GM19240 (cell line): ENCODE measurements at regions not wholly inside any gene's neighbourhood (a gene's known extent, or its start where the extent isn't known, plus 50 kb on each side); places are given as distances from the start of the nearest gene placed in this dataset.
"Not testable (repeated sequence)": the region's sequence is repeated elsewhere in the genome, so short reads cannot be mapped to it uniquely, and the experiment has no call there.

ENCODE experiments used
- DNase-seq: peaks from one replicate; pipeline ENCODE4 v3.0.0; 2011; ENCODE audit warnings: low spot score; ENCODE audit not compliant: insufficient read length

DNA sequence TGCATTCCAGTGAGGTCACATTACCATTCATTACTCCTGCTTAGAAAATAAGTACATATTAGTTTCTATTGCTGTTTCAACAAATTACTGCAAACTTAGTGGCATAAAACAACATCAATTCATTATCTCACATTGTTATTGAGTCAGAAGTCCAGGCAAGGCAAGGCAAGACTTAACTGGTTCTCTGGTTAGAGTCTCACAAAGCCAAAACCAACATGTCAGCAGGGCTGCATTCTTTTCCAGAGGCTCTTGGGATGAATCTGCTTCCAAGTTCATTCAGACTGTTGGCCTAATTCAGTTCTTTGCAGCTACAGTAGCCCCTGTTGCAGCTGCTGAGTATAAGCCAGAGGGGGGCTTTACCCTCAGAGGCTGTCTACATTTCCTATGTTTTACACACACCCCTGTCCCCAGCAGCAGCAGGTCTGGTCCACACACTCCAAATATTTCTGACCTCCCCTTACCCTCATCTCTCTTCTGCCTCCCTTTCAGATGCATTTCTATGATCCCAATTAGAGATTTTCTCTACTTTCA, 892.1 kb upstream of the EPHA5 start:
- no peak for DNase-seq

GRCh38 chr4:66561465-66562053, 891.3 kb upstream of the EPHA5 start:
- DNase-seq = not testable (repeated sequence)

DNA sequence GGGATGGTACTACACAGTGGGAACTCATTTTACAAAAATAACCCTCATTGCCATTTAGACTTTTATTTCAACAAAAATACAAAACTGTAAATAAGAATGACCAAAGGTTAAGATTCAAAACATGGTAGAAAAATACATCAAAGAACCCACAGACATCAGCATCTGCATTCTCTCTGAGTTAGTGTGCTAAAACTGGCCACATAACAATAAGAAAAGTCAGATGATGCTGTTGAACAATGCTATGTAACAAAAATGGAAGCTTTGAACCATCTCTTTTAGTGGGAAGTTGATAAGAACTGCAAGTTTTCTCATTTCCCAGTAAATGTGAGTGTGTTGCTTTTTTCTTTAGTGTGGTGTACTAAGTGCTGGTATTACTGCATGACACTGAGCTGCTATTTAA, 888.4 kb upstream of the EPHA5 start:
- no peak for DNase-seq

GRCh38 chr4:66556651-66557278, 886.5 kb upstream of the EPHA5 start:
- DNase-seq = no peak

- DNase-seq = no peak
These were observed 885.0 kb upstream of the EPHA5 start for GRCh38 chr4:66555301-66555700.

DNA sequence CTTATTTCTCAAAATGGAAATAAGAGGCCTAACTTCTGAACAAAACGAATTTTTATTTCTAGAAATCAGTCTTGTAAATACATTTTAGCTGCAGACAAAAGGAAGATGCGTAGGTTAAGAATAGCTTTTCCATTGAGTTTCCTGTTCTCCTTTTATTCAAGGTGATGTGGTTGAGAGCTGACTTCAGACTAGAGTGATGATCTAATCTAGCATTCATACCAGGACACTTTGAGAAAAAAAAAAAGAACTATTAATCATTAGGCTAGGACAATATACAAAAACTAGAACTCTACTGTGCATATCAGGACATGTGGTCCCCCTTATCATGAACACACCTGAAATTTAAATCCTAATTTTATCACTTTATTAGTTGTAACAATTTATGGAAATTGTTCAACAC, 884.5 kb upstream of the EPHA5 start:
- DNase-seq = no peak

DNA sequence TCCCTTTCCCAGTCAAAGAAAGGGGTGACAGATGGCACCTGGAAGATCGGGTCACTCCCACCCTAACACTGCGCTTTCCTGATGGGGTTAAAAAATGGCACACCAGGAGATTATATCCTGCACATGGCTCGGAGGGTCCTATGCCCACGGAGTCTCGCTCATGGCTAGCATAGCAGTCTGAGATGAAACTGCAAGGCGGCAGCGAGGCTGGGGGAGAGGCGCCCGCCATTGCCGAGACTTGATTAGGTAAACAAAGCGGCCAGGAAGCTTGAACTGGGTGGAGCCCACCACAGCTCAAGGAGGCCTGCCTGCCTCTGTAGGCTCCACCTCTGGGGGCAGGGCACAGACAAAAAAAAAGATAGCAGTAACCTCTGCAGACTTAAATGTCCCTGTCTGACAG, 875.0 kb upstream of the EPHA5 start:
- not testable (repeated sequence) for DNase-seq

- DNase-seq = no peak
These were observed 874.0 kb upstream of the EPHA5 start for GRCh38 chr4:66544281-66544680.

- DNase-seq = no peak
These were observed 869.5 kb upstream of the EPHA5 start for GRCh38 chr4:66539745-66540144.

DNA sequence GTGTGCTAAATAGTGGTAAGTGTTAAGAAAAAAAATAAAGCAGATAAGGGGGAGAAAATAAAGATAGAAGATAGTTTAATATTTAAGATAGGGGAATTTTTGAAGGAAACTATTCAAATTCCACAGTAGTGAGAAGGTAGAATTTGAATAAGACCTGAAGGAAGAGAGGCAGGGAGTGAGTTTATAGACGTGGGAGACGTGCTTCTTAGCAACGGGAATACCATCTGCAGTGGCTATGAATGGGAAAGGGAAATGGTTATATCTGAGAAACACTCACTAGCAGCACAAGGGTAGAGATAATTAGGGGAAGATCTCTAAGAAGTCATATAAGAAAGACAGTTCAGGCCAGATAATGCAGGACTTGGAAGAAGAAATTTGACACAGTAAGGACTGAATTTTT, 854.5 kb upstream of the EPHA5 start:
- DNase-seq = no peak

- no peak for DNase-seq
These were observed 852.0 kb upstream of the EPHA5 start for GRCh38 chr4:66522244-66522643.

DNA sequence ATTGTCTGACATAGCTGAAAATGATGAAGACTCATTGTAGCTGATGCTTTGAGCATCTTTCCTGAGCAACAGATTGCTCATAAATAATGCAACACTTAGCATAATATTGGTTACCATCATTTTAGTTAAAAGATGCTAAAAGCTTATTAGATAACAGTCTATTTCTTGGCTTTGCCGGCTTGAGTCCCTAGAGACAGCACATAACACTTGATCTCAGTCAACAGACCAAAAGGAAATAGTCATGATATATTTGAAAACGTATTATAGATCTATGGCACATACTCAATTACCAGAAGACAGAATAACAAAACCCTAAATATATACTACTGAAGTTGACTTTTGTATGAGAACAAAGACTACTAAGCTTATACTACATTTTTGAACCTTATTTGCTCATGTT, 846.7 kb upstream of the EPHA5 start:
- DNase-seq = no peak

- DNase-seq = no peak
These were observed 836.7 kb upstream of the EPHA5 start for GRCh38 chr4:66506985-66507384.

GRCh38 chr4:66501997-66502396, 831.7 kb upstream of the EPHA5 start:
- no peak for DNase-seq

DNA sequence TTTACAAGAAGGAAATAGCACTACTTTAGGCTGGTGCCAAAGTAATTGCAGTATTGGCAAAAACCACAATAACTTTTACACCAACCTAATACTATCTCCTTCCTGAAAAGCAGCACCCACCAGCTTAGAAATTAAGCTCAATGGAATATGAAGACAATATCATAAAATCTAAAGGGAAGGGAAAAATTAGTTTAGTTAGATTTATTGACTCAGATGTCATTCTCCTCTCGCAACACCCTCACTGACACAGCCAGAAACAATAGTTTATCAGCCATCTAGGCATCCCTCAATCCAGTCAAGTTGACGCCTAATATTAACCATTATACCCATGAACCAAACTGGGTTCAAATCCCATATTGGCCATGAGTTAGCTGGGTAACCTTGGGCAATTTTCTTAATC, 820.4 kb upstream of the EPHA5 start:
- DNase-seq = no peak

GRCh38 chr4:66489783-66490452, 819.6 kb upstream of the EPHA5 start:
- no peak for DNase-seq

DNA sequence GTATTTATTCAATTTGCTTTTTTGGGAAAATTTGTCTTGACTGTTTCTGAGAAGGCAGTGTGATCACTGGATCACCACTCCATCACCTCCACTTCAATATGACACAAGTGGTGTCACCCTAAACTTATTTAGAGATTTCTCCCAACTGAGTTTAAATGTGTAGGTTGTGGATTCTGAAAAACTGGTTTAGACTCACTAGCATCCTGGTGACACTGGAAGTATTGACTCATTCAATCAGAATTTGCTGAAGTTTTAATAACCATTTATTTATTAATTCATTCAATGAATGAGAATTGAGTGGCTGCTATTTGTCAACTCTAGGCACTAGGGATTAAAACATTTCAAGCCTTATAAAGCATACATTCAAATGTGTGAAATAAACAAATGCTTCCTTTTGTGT, 819.1 kb upstream of the EPHA5 start:
- no peak for DNase-seq

DNA sequence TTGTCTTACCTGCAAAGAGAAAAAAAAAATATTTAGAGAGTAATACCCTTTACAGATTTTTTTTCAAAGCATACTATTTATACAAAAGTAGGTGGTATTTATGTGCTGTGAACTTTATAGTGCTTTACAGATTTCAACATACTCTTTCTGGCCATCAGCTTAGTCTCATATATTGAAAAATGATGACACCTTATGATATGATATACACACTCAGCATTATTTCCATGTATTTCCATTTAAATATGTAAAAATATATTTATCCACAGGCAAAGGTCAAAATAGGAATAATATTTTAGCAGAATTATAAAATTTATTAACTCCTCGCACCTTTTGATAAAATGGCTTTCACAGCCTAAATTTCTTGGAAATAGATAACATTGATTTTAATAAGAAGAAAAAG, 815.8 kb upstream of the EPHA5 start:
- DNase-seq = no peak

- no peak for DNase-seq
These were observed 811.9 kb upstream of the EPHA5 start for GRCh38 chr4:66482186-66482585.

- no peak for DNase-seq
These were observed 805.3 kb upstream of the EPHA5 start for GRCh38 chr4:66475596-66475995.

DNA sequence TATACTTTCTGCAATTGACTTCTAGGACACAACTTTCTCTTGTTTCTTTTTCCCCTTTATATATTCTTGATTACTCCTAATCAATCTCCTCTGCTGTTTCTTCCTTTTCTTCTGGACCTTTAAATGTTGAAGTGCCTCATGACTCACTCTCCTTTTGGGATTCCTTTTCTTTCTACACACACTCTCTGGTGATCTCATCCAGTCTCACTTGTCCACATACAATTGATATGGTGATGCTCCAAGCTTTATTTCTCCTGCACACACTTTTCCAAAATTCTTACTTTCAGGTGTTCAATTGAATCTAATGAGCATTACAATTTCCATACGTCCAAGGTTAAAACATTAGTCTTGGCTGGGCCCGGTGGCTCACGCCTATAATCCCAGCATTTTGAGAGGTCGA, 794.8 kb upstream of the EPHA5 start:
- DNase-seq = no peak

- DNase-seq = not testable (repeated sequence)
These were observed 792.6 kb upstream of the EPHA5 start for GRCh38 chr4:66462890-66463289.

- DNase-seq = no peak
These were observed 781.5 kb upstream of the EPHA5 start for GRCh38 chr4:66451741-66452140.
